ENCODE measurements at regions not wholly inside any gene's neighbourhood (a gene's known extent, or its start where the extent isn't known, plus 50 kb on each side); places are given as distances from the start of the nearest gene placed in this dataset.
"Not testable (repeated sequence)": the region's sequence is repeated elsewhere in the genome, so short reads cannot be mapped to it uniquely, and the experiment has no call there.

DNA sequence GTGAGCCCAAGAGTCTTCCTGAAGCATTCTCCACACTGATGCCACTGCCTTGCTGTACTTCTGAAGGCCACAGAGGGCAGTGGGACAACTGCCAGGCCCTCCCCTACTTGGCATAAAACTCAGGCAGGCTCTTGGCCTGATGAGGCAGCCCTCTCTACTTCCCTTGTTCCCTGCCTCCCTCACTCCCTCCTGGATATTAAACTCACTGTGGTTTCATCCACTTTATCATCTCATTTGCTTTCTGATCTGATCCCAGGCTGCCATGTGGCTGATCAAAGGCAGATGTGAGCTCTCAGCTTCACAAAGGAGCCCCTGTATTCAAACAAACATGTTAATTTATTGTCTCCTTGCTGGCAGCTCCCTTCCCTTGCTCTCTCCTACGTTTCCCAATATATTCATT is 533.5 kb downstream of the IGSF11 start:
- no peak for DNase-seq

DNA sequence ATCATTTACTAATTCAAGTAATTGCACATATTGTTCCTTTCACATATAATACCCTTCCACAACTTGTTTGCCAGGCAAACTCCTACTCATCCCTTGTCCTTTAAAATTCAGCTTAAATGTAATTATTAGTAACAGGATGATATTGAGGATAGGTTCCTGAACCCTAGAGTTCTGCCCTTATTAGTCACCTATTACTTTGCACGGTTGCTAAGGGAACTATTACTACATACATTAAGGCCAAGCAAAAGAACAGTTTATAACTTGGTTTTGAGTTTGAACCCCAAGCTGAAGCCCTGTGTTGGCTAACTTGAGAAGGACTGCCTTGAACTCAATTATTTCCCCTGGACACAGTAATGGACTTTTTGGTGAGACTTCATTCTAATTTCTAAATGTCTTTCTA is 529.7 kb downstream of the IGSF11 start:
- no peak for DNase-seq

DNA sequence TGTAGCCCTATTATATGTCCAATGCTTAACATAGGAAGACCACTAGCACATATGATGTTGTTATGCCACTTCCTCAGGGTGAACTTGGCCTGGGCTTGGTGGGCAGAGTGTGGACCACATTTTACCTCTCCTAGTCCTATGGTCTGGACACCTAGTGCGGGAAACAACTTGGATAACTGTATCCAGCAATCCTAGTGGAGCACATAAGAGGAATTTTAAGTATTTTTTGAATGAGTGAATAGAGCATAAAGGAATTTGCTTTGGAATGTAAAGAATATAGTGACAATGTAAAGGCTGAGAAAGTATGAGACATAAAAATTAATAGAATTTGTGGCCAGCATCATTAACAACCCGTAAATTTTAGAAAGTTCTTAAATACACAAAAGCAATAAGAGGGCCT is 528.9 kb downstream of the IGSF11 start:
- no peak for DNase-seq

DNA sequence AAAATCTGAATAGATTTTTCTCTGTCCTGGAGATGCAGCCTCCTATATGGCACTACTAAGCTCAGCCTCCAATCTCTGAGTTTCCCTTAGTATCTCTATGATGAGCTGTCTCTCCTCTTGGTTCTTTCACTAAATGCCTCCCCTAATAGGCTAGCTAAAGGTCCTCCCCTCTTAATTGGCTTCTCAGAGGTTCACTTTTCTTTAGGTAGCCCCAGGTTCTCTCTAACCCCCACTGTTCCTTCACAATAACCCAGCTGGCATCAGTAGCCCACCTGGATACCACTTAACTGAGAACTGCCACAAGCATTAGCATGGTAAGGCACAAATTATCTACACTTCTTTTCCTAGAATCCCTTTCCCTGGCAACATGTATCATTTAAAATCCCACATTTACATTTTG is 523.2 kb downstream of the IGSF11 start:
- no peak for DNase-seq

DNA sequence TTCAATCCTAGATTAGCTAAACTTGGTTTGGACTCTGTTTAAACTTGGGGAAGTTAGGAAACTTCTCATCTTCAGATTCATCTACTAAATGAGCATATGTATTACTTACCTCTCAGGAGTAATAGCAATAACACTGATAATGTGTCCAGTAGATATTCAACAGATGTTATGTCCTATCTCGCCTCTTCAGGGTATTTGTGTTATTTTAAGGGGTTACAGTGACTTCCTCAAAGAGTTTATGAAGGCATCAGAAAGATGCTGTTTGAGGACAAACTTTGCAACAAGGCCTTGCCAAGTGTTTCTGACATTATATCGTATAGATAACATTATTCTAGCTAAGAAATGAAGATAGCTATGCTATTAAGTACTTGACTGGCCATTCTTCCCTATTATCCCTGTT is 522.3 kb downstream of the IGSF11 start:
- no peak for DNase-seq

DNA sequence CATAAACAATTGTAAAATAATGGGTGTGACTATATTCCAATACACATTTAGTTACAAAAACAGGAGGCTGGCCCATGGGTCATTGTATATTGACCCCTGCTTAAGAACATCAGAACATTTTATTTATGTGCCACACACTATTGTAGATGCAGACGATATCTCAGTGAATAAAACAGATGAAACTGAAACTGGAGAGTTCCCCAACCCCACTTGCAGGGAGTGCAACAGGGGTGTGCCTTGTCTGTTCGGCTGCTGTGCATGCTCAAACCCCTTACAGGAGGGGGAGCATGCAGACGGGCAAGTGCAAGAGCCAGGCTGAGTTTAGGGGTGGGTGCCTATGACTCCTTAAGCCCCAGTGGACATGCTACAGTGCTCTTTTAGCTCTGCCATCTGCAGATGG is 509.6 kb downstream of the IGSF11 start:
- no peak for DNase-seq

DNA sequence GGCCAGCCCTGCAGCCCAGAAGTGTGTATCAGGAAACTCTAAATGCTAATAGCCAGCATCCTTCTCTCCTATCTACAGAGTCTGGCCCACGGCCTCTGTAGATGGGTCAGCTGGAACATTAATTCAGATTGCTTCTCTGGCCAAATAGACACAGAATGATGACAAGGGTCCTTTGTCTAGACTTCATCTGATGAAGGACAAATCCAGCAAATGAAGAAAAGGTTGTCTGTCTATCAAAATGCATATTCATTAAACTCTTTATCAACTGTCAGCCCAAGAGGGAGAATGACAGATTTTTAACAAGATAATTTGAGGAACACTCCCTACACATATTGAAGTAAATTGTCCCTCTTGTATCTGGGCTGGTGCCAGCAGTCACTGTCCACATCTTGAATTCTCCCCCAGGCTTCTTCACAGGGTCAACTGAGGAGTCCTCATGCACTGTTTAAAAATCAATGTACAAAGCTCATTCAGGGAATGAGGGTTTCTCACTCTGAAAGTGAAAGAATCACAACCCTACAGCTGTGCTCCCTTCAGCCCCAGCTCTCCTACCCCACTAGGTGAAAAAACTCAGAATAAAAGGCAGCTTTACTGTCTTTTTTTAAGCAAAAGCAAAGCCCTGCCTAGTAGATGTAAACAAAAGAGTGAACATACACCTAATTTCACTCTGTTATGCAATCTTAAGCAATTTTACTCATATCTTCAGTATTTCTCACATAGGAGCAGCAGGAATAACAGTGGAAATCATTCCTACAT is 507.7 kb downstream of the IGSF11 start:
- DNase-seq, result no peak

DNA sequence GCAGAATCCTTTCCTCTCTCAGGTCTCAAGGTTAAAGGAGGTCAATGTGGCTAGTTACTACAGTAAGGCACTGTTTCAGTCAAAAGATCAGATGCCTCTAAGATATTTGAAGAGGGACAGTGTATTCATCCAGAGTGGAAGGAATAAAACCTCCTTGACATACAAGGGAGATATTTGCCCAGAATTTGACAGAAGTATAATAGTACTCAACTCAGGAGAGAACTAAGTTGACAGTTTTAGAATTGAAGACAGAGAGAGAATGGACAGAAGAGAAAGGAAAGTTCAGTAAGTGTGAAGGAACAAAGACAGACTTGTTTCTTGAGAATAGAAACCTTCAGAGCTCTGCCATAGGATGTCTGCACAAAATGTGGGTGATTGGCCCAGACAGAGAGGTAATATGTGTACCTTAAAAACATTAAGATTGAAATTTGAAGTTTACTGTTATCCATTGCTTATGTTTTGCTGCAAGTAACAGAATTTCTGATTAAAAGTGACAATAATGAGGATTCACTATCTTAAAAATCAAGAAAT is 507.1 kb downstream of the IGSF11 start:
- no peak for DNase-seq

DNA sequence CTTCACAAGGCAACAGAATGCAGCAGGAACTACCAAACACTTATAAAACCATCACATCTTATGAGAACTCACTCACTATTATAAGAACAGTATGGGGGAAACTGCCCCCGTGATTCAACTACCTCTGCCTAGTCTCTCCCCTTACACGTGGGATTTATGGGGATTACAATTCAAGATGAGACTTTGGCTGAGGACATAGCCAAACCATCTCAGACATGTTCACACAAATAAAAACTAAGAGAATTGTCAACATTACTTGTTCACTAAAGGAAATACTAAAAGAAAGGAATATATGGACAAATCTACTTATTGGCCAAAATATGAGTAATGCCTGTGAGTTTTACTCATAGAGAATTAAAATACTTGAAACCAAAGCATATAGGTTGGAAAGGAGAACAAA is 505.1 kb downstream of the IGSF11 start:
- DNase-seq, result no peak

DNA sequence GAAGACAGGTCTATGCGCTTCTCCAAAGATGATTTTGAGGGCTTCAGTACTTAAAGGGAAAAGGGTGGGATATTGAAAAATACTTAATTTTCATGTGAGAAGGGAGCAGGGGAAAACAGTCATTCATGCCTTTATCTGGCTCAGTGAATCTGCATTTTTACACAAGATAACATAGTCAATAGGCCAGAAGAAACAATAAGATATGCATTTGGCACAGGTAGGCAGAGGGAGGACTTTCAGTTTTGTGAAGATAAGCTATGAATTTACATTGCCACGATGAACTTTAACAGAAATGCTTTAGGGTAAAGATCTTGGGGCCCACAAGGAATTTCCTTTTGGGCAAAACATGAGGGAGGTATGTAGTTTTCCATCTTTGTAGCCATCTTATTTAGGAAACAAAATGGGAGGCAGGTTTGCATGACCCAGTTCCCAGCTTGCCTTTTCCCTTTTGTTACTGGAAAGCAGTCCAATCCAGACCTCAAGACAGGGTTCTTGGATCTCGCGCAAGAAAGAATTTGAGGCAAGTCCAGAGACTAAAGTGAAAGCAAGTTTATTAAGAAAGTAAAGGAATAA is 504.2 kb downstream of the IGSF11 start:
- DNase-seq, result no peak

GRCh38 chr3:118530927-118531356 is 503.7 kb downstream of the IGSF11 start:
- DNase-seq, result not testable (repeated sequence)

GRCh38 chr3:118531816-118532215 is 502.8 kb downstream of the IGSF11 start:
- DNase-seq, result no peak

DNA sequence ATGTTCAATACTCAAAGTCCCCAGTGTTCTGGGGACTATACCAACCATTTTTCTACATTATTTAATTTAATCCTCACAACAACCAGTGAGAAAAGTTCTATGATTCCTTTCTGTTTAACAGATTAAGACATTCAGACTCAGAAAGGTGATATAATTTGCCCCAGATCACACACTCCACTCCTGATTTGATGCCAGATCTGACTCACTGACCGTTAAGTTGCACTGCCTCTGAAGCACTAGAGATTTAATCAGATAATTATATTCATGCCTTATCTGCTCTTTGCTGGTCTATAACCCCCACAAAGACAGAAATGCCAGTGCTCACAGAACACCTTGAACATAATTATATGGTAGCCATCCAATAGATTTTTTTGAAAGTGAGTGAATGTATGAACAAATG is 501.0 kb downstream of the IGSF11 start:
- DNase-seq, result no peak

DNA sequence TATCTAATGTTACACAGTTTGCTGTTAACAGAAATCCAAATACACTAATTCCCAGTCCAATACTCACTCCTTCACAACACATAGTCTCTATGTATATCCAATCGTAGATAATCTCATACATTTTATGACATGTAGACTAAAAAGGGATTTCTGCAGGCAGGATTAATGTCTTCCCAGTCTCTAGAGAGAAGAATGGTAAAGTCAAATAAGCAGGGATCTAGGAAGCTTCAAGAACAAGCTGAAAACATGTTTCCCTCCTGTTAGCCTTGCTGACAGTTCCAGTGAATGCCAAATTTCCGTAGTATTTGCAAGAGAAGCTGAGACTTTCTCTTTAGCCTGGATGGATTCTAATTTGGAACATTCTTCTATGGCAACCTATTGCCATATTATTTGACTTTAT is 500.1 kb downstream of the IGSF11 start:
- DNase-seq, result no peak

DNA sequence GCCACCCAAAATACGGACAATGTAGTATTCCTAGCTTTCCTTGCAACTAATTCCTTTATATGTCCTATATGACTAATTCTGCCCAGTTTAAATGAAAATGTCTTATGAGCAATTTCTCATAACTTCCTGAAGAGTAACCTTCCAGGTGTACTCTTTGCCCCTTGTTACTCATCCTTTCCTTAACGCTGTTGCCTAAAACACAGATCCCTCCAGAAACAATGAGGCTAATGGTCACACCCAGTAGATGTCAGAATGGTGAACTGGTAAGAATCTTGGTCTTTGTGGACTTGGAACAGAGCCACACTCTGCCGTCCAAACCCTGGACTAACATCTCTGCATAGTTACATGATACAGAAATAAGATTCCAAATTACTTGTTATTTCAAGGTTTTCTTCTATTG is 497.9 kb downstream of the IGSF11 start:
- DNase-seq, result no peak

- DNase-seq, result no peak
Observed at GRCh38 chr3:118537454-118537853, 497.2 kb downstream of the IGSF11 start.

- no peak for DNase-seq
Observed at GRCh38 chr3:118538187-118538586, 496.5 kb downstream of the IGSF11 start.

DNA sequence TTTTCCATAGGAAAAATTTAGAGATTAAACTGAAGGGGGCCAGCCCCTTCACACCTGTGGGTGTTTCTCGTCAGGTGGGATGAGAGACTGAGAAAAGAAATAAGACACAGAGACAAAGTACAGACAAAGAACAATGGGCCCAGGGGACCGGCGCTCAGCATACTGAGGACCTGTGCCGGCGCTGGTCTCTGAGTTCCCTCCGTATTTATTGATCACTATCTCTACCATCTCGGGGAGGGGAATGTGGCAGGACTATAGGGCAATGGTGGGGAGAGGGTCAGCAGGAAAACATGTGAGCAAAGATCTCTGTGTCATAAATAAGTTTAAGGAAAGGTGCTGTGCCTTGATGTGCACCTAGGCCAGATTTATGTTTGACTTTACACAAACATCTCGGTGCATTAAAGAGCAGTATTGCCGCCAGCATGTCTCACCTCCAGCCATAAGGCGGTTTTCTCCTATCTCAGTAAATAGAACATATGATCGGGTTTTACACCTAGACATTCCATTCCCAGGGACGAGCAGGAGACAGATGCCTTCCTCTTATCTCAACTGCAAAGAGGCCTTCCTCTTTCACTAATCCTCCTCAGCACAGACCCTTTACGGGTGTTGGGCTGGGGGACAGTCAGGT is 494.7 kb downstream of the IGSF11 start:
- not testable (repeated sequence) for DNase-seq

- not testable (repeated sequence) for DNase-seq
Observed at GRCh38 chr3:118540448-118540821, 494.2 kb downstream of the IGSF11 start.

GRCh38 chr3:118540826-118541225 is 493.8 kb downstream of the IGSF11 start:
- no peak for DNase-seq

DNA sequence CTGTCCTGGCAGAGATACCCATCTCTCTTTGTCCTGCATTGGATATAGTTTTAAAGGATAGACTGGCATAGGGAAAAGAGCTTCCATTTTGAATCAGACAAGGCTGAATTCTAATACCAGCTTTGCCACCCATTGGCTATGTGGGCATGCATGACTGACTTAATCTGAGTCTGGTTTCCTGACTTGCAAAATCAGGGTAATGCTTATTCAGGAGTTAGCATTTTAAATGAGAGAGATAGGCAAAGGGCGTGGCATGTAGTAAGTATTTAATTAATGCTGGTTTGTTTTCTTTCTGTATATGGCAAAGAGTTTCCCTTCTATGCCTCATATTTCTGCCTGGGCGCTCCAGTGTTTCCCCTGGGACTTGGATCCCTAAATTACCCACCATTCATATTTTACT is 492.9 kb downstream of the IGSF11 start:
- no peak for DNase-seq

GRCh38 chr3:118543832-118544231 is 490.8 kb downstream of the IGSF11 start:
- DNase-seq, result no peak

GRCh38 chr3:118544458-118544857 is 490.2 kb downstream of the IGSF11 start:
- DNase-seq, result no peak

DNA sequence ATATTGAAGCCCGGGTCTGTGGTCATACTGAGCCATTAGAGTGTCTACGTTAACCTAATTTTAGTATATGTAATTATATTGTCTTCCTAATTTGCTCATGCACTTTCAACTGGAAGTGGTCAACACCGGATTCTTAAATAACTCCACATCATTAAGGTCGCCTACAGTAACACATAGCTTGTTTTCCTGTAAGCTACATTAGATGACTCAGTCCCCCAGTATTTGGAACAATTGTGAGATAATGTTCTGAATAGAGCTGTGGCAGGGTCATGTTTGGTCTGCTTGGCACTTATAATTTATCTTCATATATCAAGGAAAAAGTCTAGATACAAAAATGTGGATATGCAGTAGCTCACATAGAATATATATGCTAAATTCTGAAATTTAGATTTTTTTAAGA is 486.2 kb downstream of the IGSF11 start:
- DNase-seq, result no peak
